Astrocyte (in vitro differentiated cells and primary cell): ENCODE measurements at regions not wholly inside any gene's neighbourhood (a gene's known extent, or its start where the extent isn't known, plus 50 kb on each side); places are given as distances from the start of the nearest gene placed in this dataset.

Source experiments
- DNase-seq: peaks from one replicate; pipeline ENCODE4 v3.0.0-alpha.2; 2010; ENCODE audit warnings: low read depth
- FAIRE-seq: peaks from 2 replicates; lab custom pipeline; 2011; peaks lifted over from hg19 to GRCh38; lab: Jason Lieb, UNC
- H2AFZ ChIP-seq: 2 replicates; pipeline ENCODE4 v1.6.0; 2012; ENCODE audit warnings: low read depth, low read length, inconsistent platforms
- H3K27ac ChIP-seq: 2 replicates; pipeline ENCODE4 v1.5.1; 2011; ENCODE audit warnings: low read depth, low read length, inconsistent platforms
- H3K27me3 ChIP-seq: 2 replicates; pipeline ENCODE4 v1.6.0; 2011; ENCODE audit warnings: low read length, inconsistent platforms; ENCODE audit not compliant: insufficient read depth
- H3K36me3 ChIP-seq: 2 replicates; pipeline ENCODE4 v1.5.1; 2011; ENCODE audit warnings: low read length, inconsistent platforms; ENCODE audit not compliant: insufficient read depth
- H3K4me1 ChIP-seq: 2 replicates; pipeline ENCODE4 v1.5.1; 2011; ENCODE audit warnings: low read length, inconsistent platforms; ENCODE audit not compliant: insufficient read depth
- H3K4me2 ChIP-seq: 2 replicates; pipeline ENCODE4 v1.6.0; 2012; ENCODE audit warnings: low read length, inconsistent platforms
- H3K4me3 ChIP-seq: 2 replicates; pipeline ENCODE4 v1.5.1; 2011; ENCODE audit warnings: low read depth, mild to moderate bottlenecking, low read length, inconsistent platforms; ENCODE audit not compliant: insufficient read depth
- H3K79me2 ChIP-seq: 2 replicates; pipeline ENCODE4 v1.6.0; 2012; ENCODE audit warnings: mild to moderate bottlenecking, low read length, inconsistent platforms; ENCODE audit not compliant: insufficient read depth
- H3K9ac ChIP-seq: 2 replicates; pipeline ENCODE4 v1.6.0; 2012; ENCODE audit warnings: mild to moderate bottlenecking, low read length, inconsistent platforms
- H3K9me3 ChIP-seq: 2 replicates; pipeline ENCODE4 v1.5.1; 2012; ENCODE audit warnings: low read depth, mild to moderate bottlenecking, low read length, inconsistent platforms; ENCODE audit not compliant: insufficient read depth
- H4K20me1 ChIP-seq: 2 replicates; pipeline ENCODE4 v1.6.0; 2012; ENCODE audit warnings: low read length, inconsistent platforms; ENCODE audit not compliant: insufficient read depth
- H3K27ac Mint-ChIP-seq: one replicate; pipeline ENCODE4 v1.8.0; 2021; ENCODE audit warnings: mild to moderate bottlenecking, mixed read lengths; ENCODE audit not compliant: unreplicated experiment
- H3K27me3 Mint-ChIP-seq: one replicate; pipeline ENCODE4 v1.8.0; 2021; ENCODE audit warnings: low read depth, mixed read lengths; ENCODE audit not compliant: unreplicated experiment
- H3K36me3 Mint-ChIP-seq: one replicate; pipeline ENCODE4 v1.8.0; 2021; ENCODE audit warnings: low read depth, mixed read lengths; ENCODE audit not compliant: unreplicated experiment
- H3K4me1 Mint-ChIP-seq: one replicate; pipeline ENCODE4 v1.8.0; 2021; ENCODE audit warnings: low read depth, mixed read lengths; ENCODE audit not compliant: unreplicated experiment
- H3K4me3 Mint-ChIP-seq: one replicate; pipeline ENCODE4 v1.8.0; 2021; ENCODE audit warnings: mild to moderate bottlenecking, moderate library complexity, mixed read lengths; ENCODE audit not compliant: unreplicated experiment
- H3K9me3 Mint-ChIP-seq: one replicate; pipeline ENCODE4 v1.8.0; 2021; ENCODE audit warnings: mild to moderate bottlenecking, mixed read lengths; ENCODE audit not compliant: unreplicated experiment
- CTCF ChIP-seq: IDR thresholded peaks from 2 replicates; pipeline ENCODE4 v1.5.1; 2011; ENCODE audit warnings: low read depth, mild to moderate bottlenecking, inconsistent platforms, low read length, moderate library complexity; ENCODE audit not compliant: insufficient read depth
- EZH2 ChIP-seq: IDR thresholded peaks from 2 replicates; pipeline ENCODE4 v1.6.1; 2012; ENCODE audit warnings: mild to moderate bottlenecking, low read length, inconsistent platforms; ENCODE audit not compliant: insufficient read depth

GRCh38 chr4:177239477-177239876 lies 70.2 kb upstream of the NEIL3 start:
- no peaks in the 10 kb centered on the region for H3K36me3 Mint-ChIP-seq
- no peak overlapping the region for H3K27ac ChIP-seq
- H4K20me1 ChIP-seq: no peaks in the 10 kb centered on the region
- no peak overlapping the region for H3K27ac Mint-ChIP-seq
- no peak overlapping the region for H2AFZ ChIP-seq
- H3K9me3 ChIP-seq: no peaks in the 10 kb centered on the region
- no peak overlapping the region for H3K9ac ChIP-seq
- no peaks in the 10 kb centered on the region for H3K27me3 Mint-ChIP-seq
- DNase-seq (peak; percentile 23), FAIRE-seq (no peak)
- H3K4me1 Mint-ChIP-seq: peaks cover 2% of the 10 kb centered on the region
- no peak overlapping the region for H3K4me3 ChIP-seq
- H3K4me1 ChIP-seq: no peaks in the 10 kb centered on the region
- H3K27me3 ChIP-seq: no peaks in the 10 kb centered on the region
- H3K9me3 Mint-ChIP-seq: peaks cover 2% of the 10 kb centered on the region
- H3K4me3 Mint-ChIP-seq: no peak overlapping the region
- no peaks in the 10 kb centered on the region for H3K36me3 ChIP-seq
- H3K79me2 ChIP-seq: no peaks in the 10 kb centered on the region
- no peak overlapping the region for H3K4me2 ChIP-seq
- no peak for TF ChIP-seq EZH2
- TF ChIP-seq CTCF: no peak

GRCh38 chr4:177239878-177240277 lies 69.8 kb upstream of the NEIL3 start:
- H3K27ac Mint-ChIP-seq: no peak overlapping the region
- H3K36me3 Mint-ChIP-seq: no peaks in the 10 kb centered on the region
- FAIRE-seq: no peak
- H3K27me3 Mint-ChIP-seq: no peaks in the 10 kb centered on the region
- H3K4me3 Mint-ChIP-seq: no peak overlapping the region
- no peak for TF ChIP-seq EZH2
- TF ChIP-seq CTCF: no peak
- H3K36me3 ChIP-seq: no peaks in the 10 kb centered on the region
- no peak overlapping the region for H2AFZ ChIP-seq
- H3K9me3 ChIP-seq: no peaks in the 10 kb centered on the region
- H3K27me3 ChIP-seq: no peaks in the 10 kb centered on the region
- no peak for DNase-seq
- H3K27ac ChIP-seq: no peak overlapping the region
- H4K20me1 ChIP-seq: no peaks in the 10 kb centered on the region
- H3K4me2 ChIP-seq: no peak overlapping the region
- H3K9me3 Mint-ChIP-seq: peaks cover 2% of the 10 kb centered on the region
- H3K9ac ChIP-seq: no peak overlapping the region
- H3K4me1 ChIP-seq: no peaks in the 10 kb centered on the region
- H3K4me3 ChIP-seq: no peak overlapping the region
- peaks cover 2% of the 10 kb centered on the region for H3K4me1 Mint-ChIP-seq
- H3K79me2 ChIP-seq: no peaks in the 10 kb centered on the region

GRCh38 chr4:177242651-177243286 lies 66.9 kb upstream of the NEIL3 start:
- Histone ChIP-seq H3K9me3 (no peaks in the 10 kb centered on the region), H3K27me3 (no peaks in the 10 kb centered on the region), H3K79me2 (no peaks in the 10 kb centered on the region), H4K20me1 (no peaks in the 10 kb centered on the region), H3K9ac (no peak overlapping the region), H2AFZ (no peak overlapping the region), H3K4me1 (no peaks in the 10 kb centered on the region), H3K27ac (no peak overlapping the region), H3K4me2 (no peak overlapping the region), H3K36me3 (no peaks in the 10 kb centered on the region), H3K4me3 (no peak overlapping the region)
- H3K27me3 Mint-ChIP-seq: no peaks in the 10 kb centered on the region
- DNase-seq (peak; percentile 26), FAIRE-seq (peak; percentile 34)
- no peak overlapping the region for H3K27ac Mint-ChIP-seq
- H3K9me3 Mint-ChIP-seq: no peaks in the 10 kb centered on the region
- H3K4me1 Mint-ChIP-seq: no peaks in the 10 kb centered on the region
- TF ChIP-seq CTCF (no peak), EZH2 (no peak)
- no peak overlapping the region for H3K4me3 Mint-ChIP-seq
- no peaks in the 10 kb centered on the region for H3K36me3 Mint-ChIP-seq
